ENCODE measurements at regions not wholly inside any gene's neighbourhood (a gene's known extent, or its start where the extent isn't known, plus 50 kb on each side); places are given as distances from the start of the nearest gene placed in this dataset.

- TF ChIP-seq CTCF (IDR thresholded peaks at IDR 0.05 in 4 of 5, conservative IDR thresholded peaks at IDR 0.05 in 1 of 5), result no peak
- TF ChIP-seq POLR2A (IDR thresholded peaks at IDR 0.05), result no peak
Observed at GRCh38 chr2:234607691-234608090, 110.8 kb upstream of the ARL4C start.
